Hepatocyte (in vitro differentiated cells): ENCODE measurements at regions not wholly inside any gene's neighbourhood (a gene's known extent, or its start where the extent isn't known, plus 50 kb on each side); places are given as distances from the start of the nearest gene placed in this dataset.

Source experiments
- EZH2 ChIP-seq: fragments of 200-600 bp; sonication (generic); IDR thresholded peaks from 2 replicates; pipeline ENCODE4 v1.6.1; 2016; ENCODE audit warnings: antibody characterized with exemption, mild to moderate bottlenecking, borderline replicate concordance
- EZH2phosphoT487 ChIP-seq: fragments of 200-600 bp; sonication (generic); IDR thresholded peaks from one replicate; pipeline ENCODE4 v1.6.1; 2018; ENCODE audit warnings: antibody characterized with exemption, mild to moderate bottlenecking, low read depth, moderate library complexity; ENCODE audit not compliant: unreplicated experiment, severe bottlenecking
- TF ChIP-seq, protein P1 (sequence below): fragments of 200-600 bp; sonication (generic); IDR thresholded peaks from 2 replicates; pipeline ENCODE4 v1.5.1; 2016; ENCODE audit warnings: antibody characterized with exemption, mild to moderate bottlenecking; ENCODE audit not compliant: poor library complexity

DNA sequence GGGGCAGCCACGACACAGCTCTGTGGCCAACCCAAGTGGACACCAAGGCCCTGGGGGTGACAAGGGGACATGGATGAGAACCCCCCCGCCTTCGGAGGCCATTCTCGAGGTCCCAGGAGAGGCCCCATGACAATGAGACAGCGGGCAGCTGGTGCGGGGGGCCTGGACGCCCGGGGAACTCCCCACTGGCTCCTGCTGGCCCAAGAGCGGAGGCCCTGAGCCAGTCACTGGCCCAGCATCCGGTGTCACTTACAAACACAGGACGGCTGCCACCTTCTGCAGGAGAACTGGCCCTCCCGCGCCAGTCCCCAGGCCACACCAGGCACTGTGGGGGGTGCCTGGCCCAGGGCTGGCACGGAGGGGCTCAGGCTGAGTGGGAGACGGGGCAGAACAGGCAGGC, 51.4 kb downstream of the NCOR2 start:
- TF ChIP-seq, protein P1, sequence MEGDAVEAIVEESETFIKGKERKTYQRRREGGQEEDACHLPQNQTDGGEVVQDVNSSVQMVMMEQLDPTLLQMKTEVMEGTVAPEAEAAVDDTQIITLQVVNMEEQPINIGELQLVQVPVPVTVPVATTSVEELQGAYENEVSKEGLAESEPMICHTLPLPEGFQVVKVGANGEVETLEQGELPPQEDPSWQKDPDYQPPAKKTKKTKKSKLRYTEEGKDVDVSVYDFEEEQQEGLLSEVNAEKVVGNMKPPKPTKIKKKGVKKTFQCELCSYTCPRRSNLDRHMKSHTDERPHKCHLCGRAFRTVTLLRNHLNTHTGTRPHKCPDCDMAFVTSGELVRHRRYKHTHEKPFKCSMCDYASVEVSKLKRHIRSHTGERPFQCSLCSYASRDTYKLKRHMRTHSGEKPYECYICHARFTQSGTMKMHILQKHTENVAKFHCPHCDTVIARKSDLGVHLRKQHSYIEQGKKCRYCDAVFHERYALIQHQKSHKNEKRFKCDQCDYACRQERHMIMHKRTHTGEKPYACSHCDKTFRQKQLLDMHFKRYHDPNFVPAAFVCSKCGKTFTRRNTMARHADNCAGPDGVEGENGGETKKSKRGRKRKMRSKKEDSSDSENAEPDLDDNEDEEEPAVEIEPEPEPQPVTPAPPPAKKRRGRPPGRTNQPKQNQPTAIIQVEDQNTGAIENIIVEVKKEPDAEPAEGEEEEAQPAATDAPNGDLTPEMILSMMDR, result no peak
- TF ChIP-seq EZH2 (no peak), EZH2phosphoT487 (no peak)
